Kidney (tissue), 13 donors: ENCODE measurements at regions not wholly inside any gene's neighbourhood (a gene's known extent, or its start where the extent isn't known, plus 50 kb on each side); places are given as distances from the start of the nearest gene placed in this dataset.

ENCODE experiments used
- DNase-seq, 5 donors: peaks; one replicate each; pipeline ENCODE4 v3.0.0-alpha.2; 2013 to 2020
- FAIRE-seq: peaks from 2 replicates; lab custom pipeline; 2012; peaks lifted over from hg19 to GRCh38; lab: Jason Lieb, UNC
- H3K27ac ChIP-seq, 2 donors: one replicate each; pipeline ENCODE4 v1.7.0; 2013; ENCODE audit warnings: low read depth in 2 of 2, low read length in 2 of 2, inconsistent platforms in 1 of 2
- H3K27me3 ChIP-seq: one replicate; pipeline ENCODE4 v1.7.1; 2013; ENCODE audit warnings: low read length, inconsistent platforms; ENCODE audit not compliant: control insufficient read depth, insufficient read depth
- H3K36me3 ChIP-seq, 3 donors: one replicate each; pipeline versions ENCODE4 v1.7.0 to v1.7.1; 2013; ENCODE audit warnings: low read length in 3 of 3, control low read depth in 1 of 3, inconsistent platforms in 1 of 3; ENCODE audit not compliant: insufficient read depth in 3 of 3, control insufficient read depth in 2 of 3
- H3K4me1 ChIP-seq, 3 donors: one replicate each; pipeline versions ENCODE4 v1.7.0 to v1.7.1; 2013; ENCODE audit warnings: low read length in 3 of 3, inconsistent platforms in 1 of 3, low read depth in 1 of 3; ENCODE audit not compliant: control insufficient read depth in 2 of 3, insufficient read depth in 2 of 3
- H3K4me3 ChIP-seq, 3 donors: one replicate each; pipeline versions ENCODE4 v1.7.0 to v1.8.1; 2013; ENCODE audit warnings: low read length in 3 of 3, control low read depth in 1 of 3, inconsistent platforms in 1 of 3
- H3K9ac ChIP-seq, 3 donors: one replicate each; pipeline versions ENCODE4 v1.7.0 to v1.7.1; 2013; ENCODE audit warnings: low read length in 3 of 3, control low read depth in 1 of 3, inconsistent platforms in 1 of 3
- H3K9me3 ChIP-seq, 3 donors: one replicate each; pipeline versions ENCODE4 v1.7.0 to v1.7.1; 2013; ENCODE audit warnings: low read length in 3 of 3, control low read depth in 1 of 3, inconsistent platforms in 1 of 3; ENCODE audit not compliant: control insufficient read depth in 2 of 3, insufficient read depth in 1 of 3
- intact Hi-C: fragments of 100-400 bp; cut with DNase I; formaldehyde crosslinking; loops from one replicate; pipeline ENCODE4 v1.11.1; 2022
- TF ChIP-seq, protein P1 (sequence below): IDR thresholded peaks from 3 replicates; pipeline ENCODE4 v1.5.1; 2012; ENCODE audit warnings: mild to moderate bottlenecking, moderate library complexity, borderline replicate concordance; ENCODE audit not compliant: insufficient read depth; ENCODE audit errors: extremely low read depth
- donor health status: control.
- donor health status: control.
- donor health status: control.
- donor health status: control.
- donor health status: control.
- donor health status: DM: yes; HTN: yes; CAD: no.
- donor health status: Normal renal cell carcinoma (clear cell type).

DNA sequence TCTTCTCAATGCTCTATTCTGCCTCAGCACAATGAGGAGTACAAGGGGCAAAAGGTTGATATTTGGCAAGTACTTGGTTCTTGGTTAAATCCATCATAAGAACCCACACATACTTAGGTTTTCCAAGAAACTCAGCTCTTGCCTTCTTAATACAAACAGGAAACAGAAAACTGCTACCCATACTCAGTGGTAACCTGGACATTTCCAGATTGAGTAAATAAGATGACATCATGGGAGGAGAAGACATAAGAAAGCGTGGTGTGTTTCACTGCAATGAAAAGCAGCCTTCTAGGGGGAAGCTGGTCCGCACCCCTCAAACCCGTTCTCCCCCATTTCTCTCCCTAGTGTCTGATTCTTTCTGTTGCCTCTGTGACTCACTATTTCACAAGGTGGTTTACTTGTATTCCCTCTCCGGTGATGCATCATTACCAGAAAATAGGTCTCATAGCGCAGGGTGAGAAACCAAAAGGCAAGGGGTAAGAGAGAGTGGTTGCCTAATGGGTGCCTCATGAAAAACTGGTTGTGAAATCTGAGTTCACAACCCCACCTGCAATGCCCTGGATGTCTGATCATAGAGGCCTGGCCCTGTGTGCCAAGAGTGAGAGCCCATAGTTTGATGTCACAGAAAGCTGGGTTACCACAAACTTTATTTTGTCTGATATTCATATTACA is 326.5 kb upstream of the TBX3 start:
- Histone ChIP-seq H3K9me3 (no peaks in the 10 kb centered on the region), H3K27ac (no peak overlapping the region), H3K4me1 (peaks cover 0 to 5% (median 3%) of the 10 kb centered on the region in 3 donors), H3K9ac (no peak overlapping the region), H3K27me3 (no peaks in the 10 kb centered on the region), H3K36me3 (no peaks in the 10 kb centered on the region), H3K4me3 (no peak overlapping the region)
- TF ChIP-seq, protein P1, sequence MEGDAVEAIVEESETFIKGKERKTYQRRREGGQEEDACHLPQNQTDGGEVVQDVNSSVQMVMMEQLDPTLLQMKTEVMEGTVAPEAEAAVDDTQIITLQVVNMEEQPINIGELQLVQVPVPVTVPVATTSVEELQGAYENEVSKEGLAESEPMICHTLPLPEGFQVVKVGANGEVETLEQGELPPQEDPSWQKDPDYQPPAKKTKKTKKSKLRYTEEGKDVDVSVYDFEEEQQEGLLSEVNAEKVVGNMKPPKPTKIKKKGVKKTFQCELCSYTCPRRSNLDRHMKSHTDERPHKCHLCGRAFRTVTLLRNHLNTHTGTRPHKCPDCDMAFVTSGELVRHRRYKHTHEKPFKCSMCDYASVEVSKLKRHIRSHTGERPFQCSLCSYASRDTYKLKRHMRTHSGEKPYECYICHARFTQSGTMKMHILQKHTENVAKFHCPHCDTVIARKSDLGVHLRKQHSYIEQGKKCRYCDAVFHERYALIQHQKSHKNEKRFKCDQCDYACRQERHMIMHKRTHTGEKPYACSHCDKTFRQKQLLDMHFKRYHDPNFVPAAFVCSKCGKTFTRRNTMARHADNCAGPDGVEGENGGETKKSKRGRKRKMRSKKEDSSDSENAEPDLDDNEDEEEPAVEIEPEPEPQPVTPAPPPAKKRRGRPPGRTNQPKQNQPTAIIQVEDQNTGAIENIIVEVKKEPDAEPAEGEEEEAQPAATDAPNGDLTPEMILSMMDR = no peak
- intact Hi-C loops = no loop called here
- FAIRE-seq (no peak), DNase-seq (no peak)

GRCh38 chr12:115008929-115009328 is 325.0 kb upstream of the TBX3 start:
- H3K9ac ChIP-seq = no peak overlapping the region

GRCh38 chr12:115004470-115005146 is 320.6 kb upstream of the TBX3 start:
- no peak for FAIRE-seq
- Histone ChIP-seq H3K9me3 (no peaks in the 10 kb centered on the region), H3K27me3 (no peaks in the 10 kb centered on the region), H3K9ac (no peak overlapping the region), H3K4me3 (no peak overlapping the region), H3K36me3 (no peaks in the 10 kb centered on the region), H3K4me1 (no peaks in the 10 kb centered on the region), H3K27ac (no peak overlapping the region)
- TF ChIP-seq, protein P1 = no peak
- intact Hi-C loops = no loop called here
- no peak for DNase-seq

More at GRCh38 chr12:115008929-115009328, 325.0 kb upstream of the TBX3 start:
- Histone ChIP-seq H3K27me3 (no peaks in the 10 kb centered on the region), H3K4me1 (peaks cover 0 to 3% (median 3%) of the 10 kb centered on the region in 3 donors), H3K4me3 (no peak overlapping the region), H3K36me3 (no peaks in the 10 kb centered on the region), H3K9me3 (no peaks in the 10 kb centered on the region), H3K27ac (no peak overlapping the region)
- intact Hi-C loops = no loop called here
- FAIRE-seq (no peak), DNase-seq (no peak)
- TF ChIP-seq, protein P1 = no peak
